22Rv1 (cell line): ENCODE measurements at regions not wholly inside any gene's neighbourhood (a gene's known extent, or its start where the extent isn't known, plus 50 kb on each side); places are given as distances from the start of the nearest gene placed in this dataset.
A peak's percentile ranks its signal among the peaks of the same experiment; 100 is the strongest.

Source experiments
- H3K27ac ChIP-seq: fragments of 450-650 bp; 2 replicates; pipeline ENCODE4 v1.5.1; 2017
- ZFX ChIP-seq: fragments of 450-650 bp; IDR thresholded peaks from 2 replicates; pipeline ENCODE4 v1.6.1; 2017; ENCODE audit warnings: antibody characterized with exemption, borderline replicate concordance
- TF ChIP-seq, protein P1 (sequence below): fragments of 450-650 bp; IDR thresholded peaks from 2 replicates; pipeline ENCODE4 v1.5.1; 2017; ENCODE audit warnings: mild to moderate bottlenecking

GRCh38 chr13:106626473-106626872 lies 58.5 kb upstream of the ARGLU1 start:
- H3K27ac ChIP-seq, result no peak overlapping the region
- TF ChIP-seq ZFX, result no peak
- TF ChIP-seq, protein P1, sequence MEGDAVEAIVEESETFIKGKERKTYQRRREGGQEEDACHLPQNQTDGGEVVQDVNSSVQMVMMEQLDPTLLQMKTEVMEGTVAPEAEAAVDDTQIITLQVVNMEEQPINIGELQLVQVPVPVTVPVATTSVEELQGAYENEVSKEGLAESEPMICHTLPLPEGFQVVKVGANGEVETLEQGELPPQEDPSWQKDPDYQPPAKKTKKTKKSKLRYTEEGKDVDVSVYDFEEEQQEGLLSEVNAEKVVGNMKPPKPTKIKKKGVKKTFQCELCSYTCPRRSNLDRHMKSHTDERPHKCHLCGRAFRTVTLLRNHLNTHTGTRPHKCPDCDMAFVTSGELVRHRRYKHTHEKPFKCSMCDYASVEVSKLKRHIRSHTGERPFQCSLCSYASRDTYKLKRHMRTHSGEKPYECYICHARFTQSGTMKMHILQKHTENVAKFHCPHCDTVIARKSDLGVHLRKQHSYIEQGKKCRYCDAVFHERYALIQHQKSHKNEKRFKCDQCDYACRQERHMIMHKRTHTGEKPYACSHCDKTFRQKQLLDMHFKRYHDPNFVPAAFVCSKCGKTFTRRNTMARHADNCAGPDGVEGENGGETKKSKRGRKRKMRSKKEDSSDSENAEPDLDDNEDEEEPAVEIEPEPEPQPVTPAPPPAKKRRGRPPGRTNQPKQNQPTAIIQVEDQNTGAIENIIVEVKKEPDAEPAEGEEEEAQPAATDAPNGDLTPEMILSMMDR, result no peak

DNA sequence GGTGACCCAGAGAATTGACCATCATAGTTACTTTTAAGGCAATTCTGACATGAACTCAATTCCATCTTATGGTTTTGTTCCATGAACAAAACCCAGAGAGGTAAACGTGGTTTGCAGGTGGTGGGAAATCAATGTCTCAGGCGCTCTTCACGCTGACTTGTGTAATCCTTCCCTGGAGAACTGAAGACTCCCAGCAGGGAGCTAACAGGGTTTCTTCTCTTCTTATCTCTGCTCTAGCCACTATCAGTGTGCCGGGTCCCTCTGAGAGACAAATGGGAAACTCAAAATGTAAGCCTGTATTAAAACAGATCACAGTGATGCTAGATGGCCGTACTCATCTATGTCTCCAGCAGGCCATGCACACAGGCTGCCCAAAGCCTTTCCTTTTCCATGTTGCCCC lies 57.6 kb upstream of the ARGLU1 start:
- no peak for TF ChIP-seq ZFX
- TF ChIP-seq, protein P1, result no peak
- no peak overlapping the region for H3K27ac ChIP-seq

DNA sequence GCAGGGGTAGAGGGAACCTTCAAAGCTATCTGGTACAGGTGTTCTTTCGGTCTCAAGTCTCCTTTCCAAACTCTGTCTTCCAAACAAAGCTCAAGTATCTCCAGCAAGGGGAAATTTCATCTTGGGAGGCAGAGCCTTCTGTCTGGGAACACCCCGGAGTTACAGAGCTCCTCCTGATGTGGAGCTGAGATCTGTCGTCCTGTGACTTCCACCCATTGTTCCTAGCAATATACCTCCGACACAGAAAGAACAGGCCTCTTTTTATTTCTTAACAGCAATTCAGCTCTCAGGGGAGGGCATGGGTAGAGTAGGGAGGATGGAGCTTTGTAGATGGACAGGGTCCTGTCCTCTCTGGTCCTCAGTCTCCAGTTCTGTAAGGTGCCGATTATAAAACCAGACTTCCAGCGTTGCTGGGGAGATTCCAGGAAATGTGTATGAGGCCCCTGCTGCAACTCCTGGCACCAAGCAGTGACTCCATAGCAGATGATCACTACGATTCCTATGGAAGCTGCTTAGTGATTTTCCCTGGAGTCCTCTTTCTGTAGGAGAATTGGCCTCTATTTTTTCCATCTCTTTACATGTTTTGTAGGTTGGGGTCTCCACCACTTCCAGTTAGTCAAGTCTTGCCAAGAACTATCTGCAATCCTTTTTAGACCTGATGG lies 56.0 kb upstream of the ARGLU1 start:
- no peak overlapping the region for H3K27ac ChIP-seq
- TF ChIP-seq ZFX, result no peak
- TF ChIP-seq, protein P1, result no peak

DNA sequence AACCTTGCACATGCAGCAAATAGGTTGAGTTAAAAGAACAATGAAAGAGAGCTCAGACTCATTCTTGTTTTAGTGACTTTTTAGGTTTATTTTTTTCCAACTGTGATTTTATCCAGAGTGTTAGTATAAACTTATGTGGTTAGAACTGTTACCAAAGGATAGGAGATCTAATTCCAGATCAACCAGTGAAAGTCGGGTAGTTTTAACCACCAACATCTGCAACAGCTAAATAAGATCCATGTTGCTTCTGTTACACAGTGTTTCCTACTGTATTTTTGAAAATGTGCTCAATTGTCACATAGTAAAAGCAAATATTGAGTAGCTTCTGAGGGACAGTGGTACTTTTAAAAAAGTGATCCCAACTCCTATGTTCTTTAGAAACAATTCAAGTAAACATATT lies 53.9 kb upstream of the ARGLU1 start:
- TF ChIP-seq, protein P1, result no peak
- TF ChIP-seq ZFX, result no peak
- no peak overlapping the region for H3K27ac ChIP-seq

- no peak overlapping the region for H3K27ac ChIP-seq
- TF ChIP-seq ZFX, result no peak
- TF ChIP-seq, protein P1, result peak; percentile 86
These were observed 52.0 kb upstream of the ARGLU1 start for GRCh38 chr13:106619688-106620555.
